T-helper 17 cell (primary cell): ENCODE measurements at regions not wholly inside any gene's neighbourhood (a gene's known extent, or its start where the extent isn't known, plus 50 kb on each side); places are given as distances from the start of the nearest gene placed in this dataset.
"Not testable (repeated sequence)": the region's sequence is repeated elsewhere in the genome, so short reads cannot be mapped to it uniquely, and the experiment has no call there.

Experiments
- ATAC-seq: fragments of 150-1000 bp; cut with Tn5 transposase; 2 replicates; pipeline ENCODE4 v1.10.0; 2021; ENCODE audit warnings: mild to moderate bottlenecking, moderate library complexity
- DNase-seq, 3 donors: peaks; one replicate each; pipeline versions ENCODE4 v3.0.0 to v3.0.0-alpha.2; 2020 to 2021
- H3K9me3 ChIP-seq: one replicate; pipeline ENCODE4 v1.7.0; 2013; ENCODE audit warnings: low read length, mild to moderate bottlenecking; ENCODE audit not compliant: control insufficient read depth, poor library complexity, severe bottlenecking
- H3K27ac Mint-ChIP-seq: one replicate; pipeline ENCODE4 v1.8.0; 2022; ENCODE audit warnings: mild to moderate bottlenecking, moderate library complexity, mixed read lengths
- H3K27me3 Mint-ChIP-seq: one replicate; pipeline ENCODE4 v1.8.0; 2022; ENCODE audit warnings: mixed read lengths
- H3K36me3 Mint-ChIP-seq: one replicate; pipeline ENCODE4 v1.8.0; 2022; ENCODE audit warnings: low read depth, mixed read lengths
- H3K4me1 Mint-ChIP-seq: one replicate; pipeline ENCODE4 v1.8.0; 2022; ENCODE audit warnings: mild to moderate bottlenecking, mixed read lengths
- H3K4me3 Mint-ChIP-seq: one replicate; pipeline ENCODE4 v1.8.0; 2022; ENCODE audit warnings: mild to moderate bottlenecking, moderate library complexity, mixed read lengths

- not testable (repeated sequence) for H3K27ac Mint-ChIP-seq, H3K4me1 Mint-ChIP-seq, H3K36me3 Mint-ChIP-seq, H3K27me3 Mint-ChIP-seq, H3K9me3 ChIP-seq, H3K4me3 Mint-ChIP-seq, ATAC-seq, DNase-seq
Measured at GRCh38 chr3:10109-10996, 186.2 kb upstream of the CHL1 start.

- no peak overlapping the region for H3K4me3 Mint-ChIP-seq
- H3K27ac Mint-ChIP-seq: peak overlapping the region; percentile 1
- peaks cover 2% of the 10 kb centered on the region for H3K9me3 ChIP-seq
- ATAC-seq: no peak
- H3K36me3 Mint-ChIP-seq: no peaks in the 10 kb centered on the region
- peaks cover 6% of the 10 kb centered on the region for H3K27me3 Mint-ChIP-seq
- H3K4me1 Mint-ChIP-seq: no peaks in the 10 kb centered on the region
- DNase-seq: no peak
Measured at GRCh38 chr3:11734-12133, 184.8 kb upstream of the CHL1 start.

- ATAC-seq (no peak), DNase-seq (no peak)
- no peaks in the 10 kb centered on the region for H3K36me3 Mint-ChIP-seq
Measured at GRCh38 chr3:14652-15051, 181.9 kb upstream of the CHL1 start.

GRCh38 chr3:16366-16765 is 180.2 kb upstream of the CHL1 start:
- Mint-ChIP-seq H3K27me3 (peaks cover 6% of the 10 kb centered on the region), H3K4me1 (no peaks in the 10 kb centered on the region), H3K4me3 (no peak overlapping the region), H3K27ac (no peak overlapping the region), H3K36me3 (no peaks in the 10 kb centered on the region)
- ATAC-seq (no peak), DNase-seq (no peak)
- no peaks in the 10 kb centered on the region for H3K9me3 ChIP-seq

More at GRCh38 chr3:14652-15051, 181.9 kb upstream of the CHL1 start:
- Mint-ChIP-seq H3K27ac (no peak overlapping the region), H3K4me1 (no peaks in the 10 kb centered on the region), H3K4me3 (no peak overlapping the region), H3K27me3 (peaks cover 6% of the 10 kb centered on the region)
- H3K9me3 ChIP-seq: peaks cover 2% of the 10 kb centered on the region

GRCh38 chr3:20421-20820 is 176.1 kb upstream of the CHL1 start:
- no peak overlapping the region for H3K27ac Mint-ChIP-seq
- no peaks in the 10 kb centered on the region for H3K4me1 Mint-ChIP-seq
- H3K4me3 Mint-ChIP-seq: no peak overlapping the region
- DNase-seq (no peak), ATAC-seq (no peak)
- H3K27me3 Mint-ChIP-seq: peaks cover 10% of the 10 kb centered on the region
- no peaks in the 10 kb centered on the region for H3K9me3 ChIP-seq
- no peaks in the 10 kb centered on the region for H3K36me3 Mint-ChIP-seq

- Mint-ChIP-seq H3K4me1 (no peaks in the 10 kb centered on the region), H3K4me3 (no peak overlapping the region), H3K36me3 (no peaks in the 10 kb centered on the region), H3K27me3 (peaks cover 5% of the 10 kb centered on the region), H3K27ac (no peak overlapping the region)
- no peaks in the 10 kb centered on the region for H3K9me3 ChIP-seq
- no peak for ATAC-seq
- no peak for DNase-seq
Measured at GRCh38 chr3:24006-24405, 172.6 kb upstream of the CHL1 start.

DNA sequence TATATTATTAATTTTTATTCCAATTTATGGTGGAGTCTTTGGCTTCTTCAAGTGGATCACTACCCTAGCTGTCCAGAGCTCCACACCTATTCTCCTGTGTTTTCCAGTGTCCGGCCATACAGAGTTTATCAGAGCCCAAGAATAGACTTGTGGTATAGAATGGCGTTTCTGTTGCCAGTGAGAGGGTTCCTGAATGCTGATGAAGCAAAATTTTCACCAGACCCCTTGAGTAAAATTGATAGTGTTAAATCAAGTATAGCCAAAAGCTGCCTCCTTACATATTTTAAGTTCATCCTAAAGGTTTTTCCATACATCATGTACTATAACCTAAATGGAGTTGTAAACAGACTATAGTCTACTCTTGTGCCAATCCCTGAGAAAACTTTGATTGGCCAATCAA is 171.5 kb upstream of the CHL1 start:
- no peak for DNase-seq
- peaks cover 5% of the 10 kb centered on the region for H3K27me3 Mint-ChIP-seq
- H3K36me3 Mint-ChIP-seq: no peaks in the 10 kb centered on the region
- no peaks in the 10 kb centered on the region for H3K9me3 ChIP-seq
- ATAC-seq: no peak
- no peak overlapping the region for H3K27ac Mint-ChIP-seq
- H3K4me1 Mint-ChIP-seq: no peaks in the 10 kb centered on the region
- no peak overlapping the region for H3K4me3 Mint-ChIP-seq

DNA sequence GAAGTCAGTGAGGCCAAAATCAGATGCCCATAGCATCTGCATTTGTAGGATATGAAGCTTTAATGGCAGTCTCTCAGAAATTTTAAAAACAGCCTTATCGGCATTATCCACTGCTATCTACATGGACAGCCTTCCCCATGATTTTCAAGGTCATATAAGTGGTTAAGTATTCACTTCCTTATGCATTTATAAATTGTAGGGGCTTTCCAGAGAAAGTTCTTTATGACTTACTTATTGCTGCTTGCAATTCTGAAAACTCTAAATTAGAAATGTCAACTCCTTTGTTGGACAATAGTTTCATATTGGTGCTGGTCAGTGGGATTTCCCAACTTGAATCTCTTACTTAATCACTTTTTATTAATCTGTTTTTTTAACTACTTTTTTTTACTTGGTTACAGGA is 160.6 kb upstream of the CHL1 start:
- not testable (repeated sequence) for ATAC-seq, H3K9me3 ChIP-seq, DNase-seq, H3K27me3 Mint-ChIP-seq, H3K4me3 Mint-ChIP-seq, H3K4me1 Mint-ChIP-seq, H3K27ac Mint-ChIP-seq, H3K36me3 Mint-ChIP-seq

DNA sequence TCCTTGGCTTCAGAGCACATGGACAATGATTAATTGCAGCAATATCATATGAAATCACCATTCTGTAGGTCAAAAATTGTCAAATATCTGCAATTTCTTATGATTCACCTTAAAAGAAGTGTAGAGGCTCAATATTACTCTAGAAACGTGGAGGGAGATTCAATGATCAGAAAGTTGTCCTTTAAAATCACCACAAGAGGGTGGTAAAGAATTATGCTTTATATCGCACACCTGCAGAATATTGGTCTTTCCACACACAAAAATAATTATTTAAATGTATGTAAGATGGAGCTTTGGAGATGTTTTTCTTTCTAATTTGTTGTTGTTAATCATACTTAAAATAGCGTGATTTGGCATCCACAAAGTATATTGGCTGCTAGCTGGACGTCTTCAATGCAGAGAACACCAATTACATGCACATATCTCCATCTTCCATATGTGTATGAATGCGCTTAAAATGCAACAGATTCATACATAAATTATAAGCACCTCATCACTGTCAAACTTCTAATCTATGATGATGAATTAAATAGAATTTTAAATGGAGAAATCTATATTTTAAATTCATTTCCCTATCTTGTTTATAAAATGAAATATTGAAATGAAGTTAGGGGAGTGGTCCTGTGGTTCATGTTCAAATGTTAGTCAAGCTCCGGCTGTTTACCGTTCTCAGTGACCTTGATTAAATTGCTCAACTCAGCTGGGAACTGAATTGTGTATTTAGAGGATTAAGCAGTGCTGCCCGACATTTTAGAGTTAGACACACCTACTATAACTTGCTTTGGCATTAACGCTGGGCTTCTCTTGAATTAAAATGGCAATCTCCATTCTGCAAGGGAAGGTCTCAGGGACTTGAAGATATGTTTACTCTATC is 153.5 kb upstream of the CHL1 start:
- not testable (repeated sequence) for ATAC-seq, H3K36me3 Mint-ChIP-seq, H3K4me1 Mint-ChIP-seq, H3K9me3 ChIP-seq, H3K27ac Mint-ChIP-seq, H3K4me3 Mint-ChIP-seq, DNase-seq
- peaks cover 14% of the 10 kb centered on the region for H3K27me3 Mint-ChIP-seq

GRCh38 chr3:44028-44676 is 152.4 kb upstream of the CHL1 start:
- no peaks in the 10 kb centered on the region for H3K9me3 ChIP-seq
- DNase-seq (no peak), ATAC-seq (no peak)
- Mint-ChIP-seq H3K4me1 (no peaks in the 10 kb centered on the region), H3K27me3 (peaks cover 14% of the 10 kb centered on the region), H3K36me3 (no peaks in the 10 kb centered on the region), H3K4me3 (no peak overlapping the region), H3K27ac (no peak overlapping the region)

- not testable (repeated sequence) for H3K4me3 Mint-ChIP-seq, H3K4me1 Mint-ChIP-seq, ATAC-seq, H3K36me3 Mint-ChIP-seq, DNase-seq, H3K27ac Mint-ChIP-seq, H3K9me3 ChIP-seq
- peaks cover 15% of the 10 kb centered on the region for H3K27me3 Mint-ChIP-seq
Measured at GRCh38 chr3:44941-45340, 151.6 kb upstream of the CHL1 start.

GRCh38 chr3:46576-46975 is 150.0 kb upstream of the CHL1 start:
- no peak for DNase-seq
- Mint-ChIP-seq H3K27me3 (peaks cover 22% of the 10 kb centered on the region), H3K27ac (no peak overlapping the region), H3K4me3 (no peak overlapping the region), H3K36me3 (no peaks in the 10 kb centered on the region), H3K4me1 (no peaks in the 10 kb centered on the region)
- no peak for ATAC-seq
- no peaks in the 10 kb centered on the region for H3K9me3 ChIP-seq

DNA sequence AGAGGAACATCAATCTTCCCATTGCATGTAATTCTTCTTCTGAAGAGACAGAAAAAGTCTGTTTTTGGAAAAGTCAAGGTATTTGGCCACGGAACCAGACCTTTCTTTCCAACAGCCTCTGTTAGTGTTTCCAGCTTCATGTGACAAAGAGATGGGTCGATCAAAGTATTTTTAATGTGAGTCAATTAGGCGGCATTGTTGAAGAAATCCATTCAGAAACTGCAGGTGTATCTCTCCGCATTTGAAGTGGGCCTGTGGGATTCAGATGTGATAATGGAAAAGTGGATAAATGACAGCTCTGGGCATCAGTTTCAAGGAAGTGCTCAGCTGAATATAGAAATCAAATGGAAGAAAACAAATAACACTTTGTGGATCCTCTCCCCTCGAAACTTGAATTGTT is 143.1 kb upstream of the CHL1 start:
- H3K4me1 Mint-ChIP-seq, H3K27ac Mint-ChIP-seq, ATAC-seq, H3K4me3 Mint-ChIP-seq, H3K9me3 ChIP-seq, H3K36me3 Mint-ChIP-seq, DNase-seq: not testable (repeated sequence)
- H3K27me3 Mint-ChIP-seq: peaks cover 23% of the 10 kb centered on the region
